ENCODE measurements at regions not wholly inside any gene's neighbourhood (a gene's known extent, or its start where the extent isn't known, plus 50 kb on each side); places are given as distances from the start of the nearest gene placed in this dataset.

DNA sequence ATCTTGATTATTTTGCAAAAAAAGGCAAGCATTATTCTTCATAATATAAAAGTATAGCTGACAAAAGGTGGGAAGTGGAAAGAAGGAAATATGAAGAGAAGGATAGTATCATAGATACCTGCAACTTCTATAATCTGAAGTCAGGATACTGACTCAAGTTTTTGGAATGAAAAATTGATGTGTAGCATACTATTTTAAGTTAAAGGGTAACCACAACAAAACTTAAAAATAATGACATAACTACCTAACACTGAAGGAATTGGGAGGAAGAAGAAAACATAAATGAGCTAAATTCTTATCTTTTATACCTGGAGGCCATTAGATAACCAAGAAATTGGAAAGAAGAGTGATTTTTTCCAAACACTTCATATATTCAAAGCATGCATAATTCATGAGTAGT lies 51.8 kb upstream of the TLE1 start:
- intact Hi-C loops (cut with DNase I): no loop called here
- DNase-seq (ENCODE audit: low spot score) (no peak), ATAC-seq (no peak)

DNA sequence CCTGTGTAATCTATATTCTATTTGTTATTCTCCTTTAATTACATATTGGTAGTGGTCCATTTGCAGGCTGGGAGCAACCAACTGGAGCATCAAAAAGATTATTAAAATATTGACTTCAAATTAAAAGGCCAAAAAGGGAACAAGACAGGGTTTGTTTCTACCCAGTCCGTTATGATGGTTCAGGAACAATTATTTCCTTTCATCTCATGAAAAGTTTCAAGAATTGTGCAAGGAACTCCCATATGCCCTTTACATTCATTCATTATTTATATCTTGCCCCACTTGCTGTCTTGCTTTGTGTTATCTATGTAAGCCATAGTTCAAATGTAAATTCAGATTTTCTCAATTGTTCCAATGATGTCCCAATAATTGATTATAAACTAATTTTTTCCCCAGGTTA lies 58.7 kb upstream of the TLE1 start:
- intact Hi-C loops (cut with DNase I): no loop called here
- no peak for ATAC-seq
- DNase-seq (ENCODE audit: low spot score): no peak

DNA sequence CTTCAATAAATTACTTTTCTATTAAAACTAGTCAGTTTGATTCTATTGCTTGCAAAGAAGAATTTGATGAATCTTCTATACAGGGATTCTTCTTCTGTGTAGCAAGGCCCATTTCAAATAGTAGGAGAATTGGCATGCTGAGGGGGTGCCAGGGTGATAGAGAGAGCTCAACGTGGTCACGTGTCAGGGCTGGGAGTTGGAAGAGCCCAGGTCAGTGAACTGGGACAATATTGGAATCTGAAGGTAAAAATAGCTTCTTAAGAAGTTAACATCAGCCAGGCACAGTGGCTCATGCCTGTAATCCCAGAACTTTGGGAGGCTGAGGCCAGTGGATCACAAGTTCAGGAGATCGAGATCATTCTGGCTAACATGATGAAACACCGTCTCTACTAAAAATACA lies 64.1 kb upstream of the TLE1 start:
- intact Hi-C loops (cut with DNase I): no loop called here
- ATAC-seq (no peak), DNase-seq (ENCODE audit: low spot score) (no peak)

DNA sequence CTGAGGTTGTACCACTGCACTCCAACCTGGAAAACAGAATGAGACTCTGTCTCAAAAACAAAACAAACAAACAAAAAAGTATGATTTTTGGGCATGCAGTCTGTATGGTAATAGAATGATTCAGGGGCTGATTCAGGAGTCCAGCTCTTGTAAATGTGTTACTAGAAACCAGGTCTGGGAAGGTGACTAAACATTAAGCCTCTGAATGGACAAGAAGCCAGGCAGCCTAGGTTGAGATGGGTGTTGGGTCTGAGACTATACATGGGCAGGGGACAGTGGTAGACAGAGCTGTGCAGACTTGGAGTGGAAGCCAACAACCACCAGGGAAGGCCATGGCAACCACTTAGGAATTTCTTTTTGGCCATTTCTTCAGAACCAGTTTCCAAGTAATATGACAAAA lies 64.9 kb upstream of the TLE1 start:
- no peak for ATAC-seq
- no peak for DNase-seq (ENCODE audit: low spot score)
- intact Hi-C loops (cut with DNase I): no loop called here

DNA sequence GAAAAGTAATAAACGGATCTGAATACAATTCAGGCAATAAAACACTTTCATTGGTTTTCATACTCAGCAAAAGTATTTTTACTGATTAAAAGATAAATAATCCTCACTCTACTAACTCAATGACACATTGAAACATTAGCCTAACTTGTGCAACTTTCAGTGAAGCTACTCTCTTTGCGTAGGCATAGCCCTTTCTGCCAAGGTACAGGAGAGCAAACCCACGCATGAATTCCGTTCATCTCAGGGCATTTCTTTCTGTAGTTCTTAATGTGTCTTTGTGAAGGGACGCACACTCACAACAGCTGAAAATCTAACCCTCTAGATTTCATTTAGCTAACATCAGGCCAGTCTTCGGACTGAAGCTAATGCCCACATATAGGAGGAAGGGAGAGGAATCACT lies 66.4 kb upstream of the TLE1 start:
- intact Hi-C loops (cut with DNase I): no loop called here
- DNase-seq (ENCODE audit: low spot score): no peak
- no peak for ATAC-seq

DNA sequence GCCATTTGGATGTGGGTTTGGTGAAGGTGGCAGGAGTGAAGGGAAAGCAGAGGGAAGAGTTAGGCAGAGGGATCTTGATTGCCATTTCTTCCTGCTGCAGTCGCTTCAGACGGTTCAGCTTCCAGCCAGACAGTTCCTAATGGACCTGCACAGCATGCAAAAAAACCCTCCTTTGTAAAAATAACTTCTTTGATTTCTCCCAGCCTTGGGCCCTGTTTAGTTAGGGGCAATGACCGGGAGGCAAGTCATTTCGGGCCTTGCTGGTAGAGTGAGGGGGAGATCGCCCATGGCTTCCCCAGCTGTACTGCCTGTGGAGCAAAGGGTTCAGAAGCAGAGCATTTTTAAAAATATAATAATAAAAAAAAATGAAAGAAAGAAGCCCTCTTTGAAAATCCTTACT lies 67.2 kb upstream of the TLE1 start:
- intact Hi-C loops (cut with DNase I): no loop called here
- ATAC-seq: no peak

DNA sequence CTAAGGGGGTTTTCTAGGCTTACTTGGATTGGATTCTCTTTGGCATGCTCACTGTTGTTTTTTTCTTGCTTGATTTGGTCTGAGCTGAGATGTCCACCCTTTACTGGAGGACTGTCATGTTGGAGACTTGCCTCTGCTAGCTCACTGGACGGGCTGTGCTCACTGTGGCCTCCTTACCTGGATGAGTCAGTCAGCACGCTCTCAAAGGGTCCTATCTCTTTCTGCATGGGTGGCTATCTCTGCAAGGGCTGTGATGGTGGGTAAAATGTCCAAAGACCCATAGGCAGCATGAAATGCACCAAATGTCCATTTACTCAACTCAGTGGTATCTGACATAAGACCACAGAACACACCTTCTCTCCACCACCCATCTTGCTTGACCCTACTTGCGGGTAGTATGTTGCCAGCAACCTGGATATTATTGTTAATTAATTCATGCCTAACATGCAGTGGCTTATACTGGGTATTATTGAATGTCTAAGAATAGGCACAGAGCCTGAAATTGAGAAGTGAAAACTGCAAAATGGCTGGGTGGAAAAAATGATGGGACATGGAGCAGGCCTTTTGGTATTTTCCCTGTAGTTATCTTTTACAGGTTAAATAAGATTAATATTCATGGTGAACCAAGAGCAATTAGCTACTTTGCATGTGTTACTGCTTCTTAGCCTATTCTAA lies 68.9 kb upstream of the TLE1 start:
- ATAC-seq: no peak
- intact Hi-C loops (cut with DNase I): no loop called here
- no peak for DNase-seq (ENCODE audit: low spot score)

More for the DNA sequence above, 67.2 kb upstream of the TLE1 start:
- DNase-seq (ENCODE audit: low spot score): no peak

DNA sequence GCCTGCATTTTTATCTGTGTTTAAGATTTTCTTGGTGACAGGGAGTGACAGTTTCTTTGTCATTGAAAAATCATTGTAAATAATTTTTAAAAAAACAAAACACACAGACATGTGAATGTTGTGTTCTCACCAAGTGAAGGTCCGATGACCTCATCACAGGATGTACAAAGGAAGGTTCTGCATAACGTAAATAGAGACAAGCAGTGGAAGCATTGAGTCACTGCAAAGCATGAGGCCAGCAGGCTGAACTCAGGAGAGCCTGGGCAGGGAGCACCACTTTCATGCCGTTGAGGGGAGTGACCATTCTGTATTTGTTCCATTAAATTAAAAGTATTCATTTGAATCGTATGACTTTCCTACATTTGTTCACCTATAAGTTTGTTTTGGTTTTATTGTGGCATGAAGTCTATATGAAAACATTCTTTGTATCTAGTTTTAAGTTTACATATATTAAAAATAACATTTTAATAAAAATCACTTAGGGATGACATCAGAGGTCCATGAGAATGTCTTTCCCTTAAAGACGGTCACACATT lies 70.4 kb upstream of the TLE1 start:
- DNase-seq (ENCODE audit: low spot score): no peak
- ATAC-seq: peak; percentile 55
- intact Hi-C loops (cut with DNase I): no loop called here

DNA sequence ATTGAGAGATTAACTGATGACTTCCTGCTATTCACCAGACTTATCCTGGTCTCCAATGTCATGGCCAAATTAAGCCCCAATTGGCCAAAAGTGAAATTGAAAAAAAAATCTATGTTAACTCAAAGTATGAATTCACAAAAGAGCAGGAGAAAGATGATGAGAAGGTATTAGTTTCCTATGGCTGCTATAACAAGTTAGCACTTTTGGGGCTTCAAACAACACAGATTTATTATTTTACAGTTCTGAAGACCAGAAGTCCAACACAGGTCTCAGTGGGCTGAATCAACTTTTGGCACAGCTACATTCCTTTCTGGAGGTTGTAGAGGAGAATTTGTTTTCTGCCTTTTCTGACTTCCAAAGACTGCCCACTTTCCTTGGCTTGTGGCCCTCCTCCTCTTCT lies 78.6 kb upstream of the TLE1 start:
- no peak for DNase-seq (ENCODE audit: low spot score)
- intact Hi-C loops (cut with DNase I): no loop called here
- ATAC-seq: no peak

DNA sequence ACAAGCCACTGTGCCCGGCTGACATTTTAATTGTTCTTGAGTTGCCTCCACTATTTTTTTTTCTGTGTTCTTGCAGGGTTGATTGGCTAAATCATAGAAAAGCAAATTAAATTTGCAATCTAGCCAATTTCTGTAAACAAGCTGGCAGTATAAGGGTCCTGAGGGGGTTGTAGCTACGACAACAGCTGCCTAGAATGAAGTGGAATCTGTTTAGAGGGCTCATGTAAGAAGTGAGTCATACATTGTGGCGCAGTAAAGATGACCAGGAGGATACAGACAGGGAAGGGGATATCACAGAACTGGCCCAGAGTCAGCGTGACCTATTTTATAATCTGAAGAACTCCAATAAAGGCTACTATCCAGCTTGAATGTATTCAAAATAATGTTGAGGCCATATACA lies 82.2 kb upstream of the TLE1 start:
- DNase-seq (ENCODE audit: low spot score) (no peak), ATAC-seq (no peak)
- intact Hi-C loops (cut with DNase I): no loop called here

DNA sequence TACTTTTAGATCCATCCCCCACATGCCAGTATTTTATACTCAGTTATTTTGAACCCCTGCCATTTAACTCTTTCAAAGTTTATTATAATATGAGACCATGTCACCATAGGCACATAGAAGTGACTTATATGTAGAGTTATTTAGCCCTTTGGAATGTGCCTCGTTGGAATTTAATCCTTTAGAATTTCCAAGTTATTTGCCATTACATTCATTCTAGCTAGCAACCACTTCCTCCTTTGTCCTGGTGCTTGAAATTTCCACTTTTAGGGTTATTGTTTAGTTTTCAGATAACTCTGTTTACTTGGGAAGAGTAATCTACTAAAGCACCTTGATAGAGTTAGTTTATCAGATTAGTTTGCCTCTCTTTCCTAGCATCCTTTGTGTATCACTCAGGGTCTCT lies 82.8 kb upstream of the TLE1 start:
- ATAC-seq (no peak), DNase-seq (ENCODE audit: low spot score) (no peak)
- intact Hi-C loops (cut with DNase I): no loop called here

DNA sequence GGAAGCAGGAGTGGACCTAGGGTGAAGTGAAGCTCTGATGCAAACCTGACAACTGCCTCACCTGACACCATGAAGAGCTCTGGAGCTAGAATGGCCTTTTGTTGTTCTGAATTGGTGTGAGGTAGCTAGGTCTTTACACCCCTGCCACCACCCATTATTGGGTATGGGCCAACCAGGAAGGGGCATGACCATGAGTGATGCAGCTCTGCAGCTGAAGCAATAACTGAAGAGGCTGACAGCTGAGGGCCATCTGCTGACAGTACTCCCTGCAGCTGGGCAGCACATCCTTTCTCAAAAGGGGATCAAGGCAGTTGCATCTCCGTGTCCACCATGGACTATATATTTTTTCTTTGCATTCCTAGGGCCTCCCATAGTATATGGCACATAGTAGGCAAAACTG lies 87.0 kb upstream of the TLE1 start:
- ATAC-seq (no peak), DNase-seq (ENCODE audit: low spot score) (no peak)
- intact Hi-C loops (cut with DNase I): no loop called here

DNA sequence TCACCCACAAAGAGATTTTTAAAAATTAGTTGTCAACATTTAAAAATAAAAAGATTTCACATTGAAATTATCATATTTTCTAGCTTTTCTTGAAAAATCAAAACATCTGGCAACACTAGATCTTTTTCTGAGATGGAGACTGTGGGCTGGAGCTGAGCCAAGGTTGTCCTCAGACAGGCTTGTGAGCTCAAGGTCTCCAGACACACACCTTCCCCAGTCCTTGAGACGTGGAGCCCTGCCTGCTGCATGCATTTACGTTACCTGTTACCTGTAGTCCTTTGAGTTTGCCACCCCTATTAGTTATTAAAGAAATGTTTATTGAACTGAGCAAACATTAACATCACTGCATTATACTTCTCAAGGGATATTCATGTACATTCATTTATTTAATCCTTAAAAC lies 87.5 kb upstream of the TLE1 start:
- ATAC-seq (no peak), DNase-seq (ENCODE audit: low spot score) (no peak)
- intact Hi-C loops (cut with DNase I): no loop called here

DNA sequence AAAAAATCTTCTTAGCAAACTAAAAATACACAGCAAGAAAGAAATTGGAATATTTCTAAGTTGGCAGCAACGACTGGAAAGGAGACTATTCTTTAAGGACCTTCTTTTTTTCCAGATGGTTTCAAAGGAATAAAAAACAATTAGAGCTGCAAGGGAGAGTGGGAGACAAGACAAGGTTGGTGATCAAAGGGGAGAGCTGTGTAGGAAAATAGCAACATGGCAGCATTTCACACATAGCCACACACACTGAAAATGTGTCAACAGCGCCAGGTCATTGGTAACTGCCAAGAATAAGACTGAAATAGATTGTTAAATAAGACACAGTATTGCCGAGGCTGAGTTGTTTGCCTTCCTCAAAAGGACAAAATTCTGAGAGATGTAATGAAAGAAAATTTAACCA lies 88.1 kb upstream of the TLE1 start:
- ATAC-seq: no peak

DNA sequence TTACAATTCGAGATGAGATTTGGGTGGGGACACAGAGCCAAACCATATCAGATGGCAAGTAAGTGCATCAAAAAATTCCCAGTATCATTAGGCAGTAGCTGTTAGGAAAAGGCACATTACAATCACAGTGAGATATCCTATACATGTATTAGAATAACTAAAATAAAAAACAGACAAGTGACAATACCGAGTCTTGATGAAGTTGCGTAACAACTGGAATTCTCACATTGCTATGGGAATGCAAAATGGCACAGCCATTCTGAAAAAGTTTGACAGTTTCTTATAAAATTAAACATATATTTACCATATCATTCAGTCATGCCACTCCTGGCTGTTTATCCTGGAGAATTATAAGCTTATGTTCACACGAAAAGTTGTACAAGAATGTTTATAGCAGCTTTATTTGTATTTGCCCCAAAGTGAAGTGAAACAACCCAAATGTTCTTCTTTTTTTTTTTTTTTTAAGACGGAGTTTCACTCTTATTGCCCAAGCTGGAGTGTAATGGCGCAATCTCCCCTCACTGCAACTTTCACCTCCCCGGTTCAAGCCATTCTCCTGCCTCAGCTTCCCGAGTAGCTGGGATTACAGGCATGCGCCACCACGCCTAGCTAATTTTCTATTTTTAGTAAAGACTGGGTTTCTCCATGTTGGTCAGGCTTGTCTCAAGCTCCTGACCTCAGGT lies 93.1 kb upstream of the TLE1 start:
- ATAC-seq: no peak
- intact Hi-C loops (cut with DNase I): no loop called here
- no peak for DNase-seq (ENCODE audit: low spot score)

More for the DNA sequence above, 88.1 kb upstream of the TLE1 start:
- intact Hi-C loops (cut with DNase I): no loop called here
- no peak for DNase-seq (ENCODE audit: low spot score)

DNA sequence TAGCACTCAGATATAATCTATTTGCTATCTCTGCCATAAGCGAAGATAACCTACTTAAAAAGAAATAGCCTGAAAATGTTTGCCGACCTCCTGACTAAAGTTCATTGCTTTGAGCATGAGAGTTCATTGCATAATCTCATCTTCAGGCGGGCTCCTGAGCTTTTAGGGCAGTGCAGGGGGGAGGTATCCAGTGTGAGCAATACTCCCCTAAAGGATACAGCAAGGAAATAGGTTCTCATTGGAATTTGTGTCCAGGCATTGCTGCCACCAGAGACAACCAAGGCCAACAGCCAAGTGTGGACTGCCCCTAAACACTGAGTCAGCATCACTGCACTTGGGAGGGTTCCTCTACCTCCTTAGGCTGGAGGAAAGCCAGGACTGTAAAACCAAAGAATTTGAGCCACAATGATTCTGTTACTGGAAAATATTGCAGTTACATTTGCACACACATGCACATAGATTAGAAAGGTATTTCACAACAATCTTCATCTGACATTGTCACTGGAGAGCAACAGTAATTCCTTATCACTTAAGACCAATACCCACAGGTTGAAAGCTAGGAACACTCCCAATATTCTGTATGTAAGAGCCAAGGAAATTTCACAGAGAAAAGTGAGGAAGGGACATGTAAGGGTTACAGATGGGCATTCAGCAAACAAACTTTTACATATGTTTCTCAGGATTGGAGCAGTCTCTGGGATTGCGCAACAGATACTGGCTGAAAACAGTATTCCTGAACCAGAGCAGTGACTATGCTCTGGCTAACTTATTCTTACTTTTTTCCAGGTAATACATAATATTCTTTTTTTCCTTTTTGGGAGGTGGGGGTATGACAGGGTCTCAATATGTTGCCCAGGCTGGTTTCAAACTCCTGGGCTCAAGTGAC lies 98.6 kb upstream of the TLE1 start:
- intact Hi-C loops (cut with DNase I): no loop called here
- DNase-seq (ENCODE audit: low spot score): no peak
- peak; percentile 85 for ATAC-seq

DNA sequence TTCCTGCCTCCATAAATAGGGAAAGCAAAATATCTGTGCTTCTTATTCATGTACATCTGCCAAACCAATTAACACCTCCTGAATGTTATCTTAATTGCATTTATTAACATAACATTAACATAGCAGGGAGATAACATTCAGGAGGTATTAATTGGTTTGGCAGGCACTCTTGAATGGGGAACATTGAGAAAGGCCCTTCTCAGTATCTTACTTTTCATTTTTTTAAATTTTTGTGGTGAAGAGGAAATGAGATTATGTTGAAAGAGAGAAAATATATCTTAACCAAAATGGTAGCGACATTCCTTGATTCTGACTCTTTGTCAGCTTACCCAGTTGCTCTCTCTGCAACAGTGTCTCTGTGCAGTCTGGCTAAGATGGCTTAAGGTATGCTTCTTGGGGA lies 100.4 kb upstream of the TLE1 start:
- intact Hi-C loops (cut with DNase I): no loop called here
- DNase-seq (ENCODE audit: low spot score) (no peak), ATAC-seq (no peak)

DNA sequence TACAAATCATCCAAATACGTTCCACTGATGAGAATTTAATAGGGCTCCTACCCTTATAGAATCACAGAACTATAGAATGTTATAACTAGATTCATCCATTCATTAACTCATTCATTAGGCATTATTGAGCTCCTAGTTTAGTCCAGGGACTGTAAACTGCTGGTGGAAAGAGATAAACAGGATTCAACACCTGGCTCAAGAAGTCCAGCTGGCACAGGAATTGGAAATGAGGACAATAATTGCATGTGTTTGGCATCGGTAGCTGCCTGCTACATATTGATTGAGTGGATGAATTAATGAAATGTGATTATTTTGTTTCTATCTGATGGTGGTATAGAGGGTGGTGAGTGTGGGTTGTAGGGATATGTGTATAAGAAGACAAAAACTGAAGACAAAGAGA lies 100.8 kb upstream of the TLE1 start:
- ATAC-seq: no peak
- DNase-seq (ENCODE audit: low spot score): no peak
- intact Hi-C loops (cut with DNase I): no loop called here

DNA sequence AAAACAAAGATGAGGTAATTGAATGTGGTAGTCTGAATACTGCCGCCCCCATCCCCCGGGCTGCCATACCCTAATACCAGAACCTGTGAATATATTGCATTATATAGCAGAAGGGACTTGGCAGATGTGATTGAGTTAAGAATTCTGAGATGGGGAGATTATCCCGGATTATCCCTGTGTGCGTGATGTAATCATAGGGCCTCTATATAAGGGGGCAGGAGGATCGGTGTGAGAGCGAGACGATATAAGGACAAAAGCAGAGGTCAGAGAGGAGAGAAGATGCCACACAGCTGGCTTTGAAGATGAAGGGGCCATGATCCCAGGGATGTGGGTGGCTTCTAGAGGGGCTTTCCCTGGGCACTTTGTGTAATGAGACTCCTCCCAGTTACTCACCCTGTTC lies 101.7 kb upstream of the TLE1 start:
- intact Hi-C loops (cut with DNase I): no loop called here
- ATAC-seq (no peak), DNase-seq (ENCODE audit: low spot score) (no peak)

DNA sequence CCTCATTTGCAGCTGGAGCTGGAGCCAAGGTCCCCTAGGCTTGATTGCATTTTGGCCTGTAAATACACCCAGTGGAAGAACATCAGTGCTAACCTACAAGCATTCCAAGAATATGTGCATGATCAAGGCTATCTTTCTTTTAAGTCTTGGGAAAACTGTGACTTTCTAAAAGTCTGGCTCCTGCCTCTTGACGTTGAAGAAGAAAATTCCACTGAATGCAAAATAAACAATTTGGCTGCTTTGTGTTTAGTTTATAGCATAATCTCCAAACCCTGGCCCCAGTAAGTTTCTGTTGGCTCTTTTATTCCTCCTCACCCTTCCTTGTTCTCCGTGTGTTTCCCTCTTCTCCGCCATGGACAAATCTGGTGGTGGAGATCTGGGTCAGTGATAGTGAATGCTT lies 109.3 kb upstream of the TLE1 start:
- intact Hi-C loops (cut with DNase I): no loop called here
- no peak for ATAC-seq
- no peak for DNase-seq (ENCODE audit: low spot score)

All from sciatic nerve (tissue), 2 donors.